Loucy (cell line): ENCODE measurements at regions not wholly inside any gene's neighbourhood (a gene's known extent, or its start where the extent isn't known, plus 50 kb on each side); places are given as distances from the start of the nearest gene placed in this dataset.

ENCODE experiments used
- EZH2phosphoT487 ChIP-seq: fragments of 200-600 bp; IDR thresholded peaks from 2 replicates; pipeline ENCODE4 v1.6.1; 2018; ENCODE audit warnings: antibody characterized with exemption, mild to moderate bottlenecking, moderate library complexity, borderline replicate concordance
- TF ChIP-seq, protein P1 (sequence below): fragments of 200-600 bp; sonication (generic); conservative IDR thresholded peaks from 2 replicates; pipeline ENCODE4 v1.5.1; 2014; ENCODE audit warnings: mild to moderate bottlenecking, antibody characterized with exemption, low read length

DNA sequence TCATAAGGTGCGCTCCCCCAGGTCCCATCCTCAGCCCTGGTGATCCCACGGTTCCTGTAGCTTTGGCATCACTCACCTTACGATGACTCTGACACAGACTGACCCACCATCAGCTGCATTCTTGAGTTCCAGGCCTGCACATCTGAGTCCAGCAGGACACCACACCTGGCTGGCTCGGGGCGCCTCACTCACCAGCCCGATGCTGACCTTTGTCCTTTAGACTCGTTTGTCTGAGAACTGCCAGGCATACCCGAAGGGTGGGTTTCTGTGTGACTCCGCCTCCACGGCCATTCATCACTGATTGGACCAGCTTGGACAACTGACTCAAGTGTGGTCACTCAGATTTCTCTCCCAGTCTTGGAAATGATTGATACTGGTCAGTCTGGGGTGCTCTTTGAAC is 129.4 kb upstream of the CSF3R start:
- TF ChIP-seq, protein P1, sequence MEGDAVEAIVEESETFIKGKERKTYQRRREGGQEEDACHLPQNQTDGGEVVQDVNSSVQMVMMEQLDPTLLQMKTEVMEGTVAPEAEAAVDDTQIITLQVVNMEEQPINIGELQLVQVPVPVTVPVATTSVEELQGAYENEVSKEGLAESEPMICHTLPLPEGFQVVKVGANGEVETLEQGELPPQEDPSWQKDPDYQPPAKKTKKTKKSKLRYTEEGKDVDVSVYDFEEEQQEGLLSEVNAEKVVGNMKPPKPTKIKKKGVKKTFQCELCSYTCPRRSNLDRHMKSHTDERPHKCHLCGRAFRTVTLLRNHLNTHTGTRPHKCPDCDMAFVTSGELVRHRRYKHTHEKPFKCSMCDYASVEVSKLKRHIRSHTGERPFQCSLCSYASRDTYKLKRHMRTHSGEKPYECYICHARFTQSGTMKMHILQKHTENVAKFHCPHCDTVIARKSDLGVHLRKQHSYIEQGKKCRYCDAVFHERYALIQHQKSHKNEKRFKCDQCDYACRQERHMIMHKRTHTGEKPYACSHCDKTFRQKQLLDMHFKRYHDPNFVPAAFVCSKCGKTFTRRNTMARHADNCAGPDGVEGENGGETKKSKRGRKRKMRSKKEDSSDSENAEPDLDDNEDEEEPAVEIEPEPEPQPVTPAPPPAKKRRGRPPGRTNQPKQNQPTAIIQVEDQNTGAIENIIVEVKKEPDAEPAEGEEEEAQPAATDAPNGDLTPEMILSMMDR = no peak
- TF ChIP-seq EZH2phosphoT487 = no peak
